ENCODE measurements at regions not wholly inside any gene's neighbourhood (a gene's known extent, or its start where the extent isn't known, plus 50 kb on each side); places are given as distances from the start of the nearest gene placed in this dataset.

- TF ChIP-seq, protein P1, sequence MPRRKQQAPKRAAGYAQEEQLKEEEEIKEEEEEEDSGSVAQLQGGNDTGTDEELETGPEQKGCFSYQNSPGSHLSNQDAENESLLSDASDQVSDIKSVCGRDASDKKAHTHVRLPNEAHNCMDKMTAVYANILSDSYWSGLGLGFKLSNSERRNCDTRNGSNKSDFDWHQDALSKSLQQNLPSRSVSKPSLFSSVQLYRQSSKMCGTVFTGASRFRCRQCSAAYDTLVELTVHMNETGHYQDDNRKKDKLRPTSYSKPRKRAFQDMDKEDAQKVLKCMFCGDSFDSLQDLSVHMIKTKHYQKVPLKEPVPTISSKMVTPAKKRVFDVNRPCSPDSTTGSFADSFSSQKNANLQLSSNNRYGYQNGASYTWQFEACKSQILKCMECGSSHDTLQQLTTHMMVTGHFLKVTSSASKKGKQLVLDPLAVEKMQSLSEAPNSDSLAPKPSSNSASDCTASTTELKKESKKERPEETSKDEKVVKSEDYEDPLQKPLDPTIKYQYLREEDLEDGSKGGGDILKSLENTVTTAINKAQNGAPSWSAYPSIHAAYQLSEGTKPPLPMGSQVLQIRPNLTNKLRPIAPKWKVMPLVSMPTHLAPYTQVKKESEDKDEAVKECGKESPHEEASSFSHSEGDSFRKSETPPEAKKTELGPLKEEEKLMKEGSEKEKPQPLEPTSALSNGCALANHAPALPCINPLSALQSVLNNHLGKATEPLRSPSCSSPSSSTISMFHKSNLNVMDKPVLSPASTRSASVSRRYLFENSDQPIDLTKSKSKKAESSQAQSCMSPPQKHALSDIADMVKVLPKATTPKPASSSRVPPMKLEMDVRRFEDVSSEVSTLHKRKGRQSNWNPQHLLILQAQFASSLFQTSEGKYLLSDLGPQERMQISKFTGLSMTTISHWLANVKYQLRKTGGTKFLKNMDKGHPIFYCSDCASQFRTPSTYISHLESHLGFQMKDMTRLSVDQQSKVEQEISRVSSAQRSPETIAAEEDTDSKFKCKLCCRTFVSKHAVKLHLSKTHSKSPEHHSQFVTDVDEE (CRISPR knock-in tag; IDR thresholded peaks at IDR 0.05): no peak
- no peak for TF ChIP-seq ZC3H10 (CRISPR knock-in tag; IDR thresholded peaks at IDR 0.05)
- TF ChIP-seq ZNF70 (CRISPR knock-in tag; IDR thresholded peaks at IDR 0.05): no peak
- no peak for TF ChIP-seq PATZ1 (CRISPR knock-in tag; IDR thresholded peaks at IDR 0.05; ENCODE audit: borderline replicate concordance)
- TF ChIP-seq ZNF565 (CRISPR knock-in tag; conservative IDR thresholded peaks at IDR 0.05; ENCODE audit: low read depth): no peak
- no peak for TF ChIP-seq ZFP3 (CRISPR knock-in tag; IDR thresholded peaks at IDR 0.05)
- TF ChIP-seq ESRRG (CRISPR knock-in tag; IDR thresholded peaks at IDR 0.05): no peak
Measured at GRCh38 chr10:44253769-44254462, 131.0 kb downstream of the CXCL12 start.

Measured in SK-N-SH treated with all-trans-retinoic acid at 6 μM for 48 hours (cell line).